ENCODE measurements at regions not wholly inside any gene's neighbourhood (a gene's known extent, or its start where the extent isn't known, plus 50 kb on each side); places are given as distances from the start of the nearest gene placed in this dataset.

- Histone ChIP-seq H3K4me3 (ENCODE audit: low read length in 2 of 2) (no peak overlapping the region), H3K27me3 (ENCODE audit: control insufficient read depth in 2 of 2, insufficient read depth in 1 of 2, low read length in 1 of 2) (no peaks in the 10 kb centered on the region), H3K36me3 (ENCODE audit: control insufficient read depth in 2 of 2, insufficient read depth in 2 of 2, low read length in 1 of 2) (peaks cover 0 to under 1% of the 10 kb centered on the region in 2 donors), H3K27ac (ENCODE audit: low read depth in 1 of 2, low read length in 1 of 2) (no peak overlapping the region), H3K9me3 (ENCODE audit: control insufficient read depth in 2 of 2, insufficient read depth in 1 of 2, low read length in 1 of 2) (no peaks in the 10 kb centered on the region), H3K4me1 (ENCODE audit: control insufficient read depth in 2 of 2, insufficient read depth in 2 of 2, low read length in 2 of 2) (peaks cover 0 to 8% of the 10 kb centered on the region in 2 donors)
- no peak for DNase-seq (ENCODE audit: low read depth in 6 of 9, low spot score in 9 of 9)
- 98% methylated on average over 4 of the region's 4 CpGs for WGBS
These were observed 83.8 kb upstream of the CLCN4 start for GRCh38 chrX:10072786-10073568.

- Histone ChIP-seq H3K4me3 (ENCODE audit: low read length in 2 of 2) (no peak overlapping the region), H3K27ac (ENCODE audit: low read depth in 1 of 2, low read length in 1 of 2) (no peak overlapping the region), H3K9me3 (ENCODE audit: control insufficient read depth in 2 of 2, insufficient read depth in 1 of 2, low read length in 1 of 2) (no peaks in the 10 kb centered on the region), H3K27me3 (ENCODE audit: control insufficient read depth in 2 of 2, insufficient read depth in 1 of 2, low read length in 1 of 2) (no peaks in the 10 kb centered on the region), H3K36me3 (ENCODE audit: control insufficient read depth in 2 of 2, insufficient read depth in 2 of 2, low read length in 1 of 2) (no peaks in the 10 kb centered on the region), H3K4me1 (ENCODE audit: control insufficient read depth in 2 of 2, insufficient read depth in 2 of 2, low read length in 2 of 2) (peaks cover 0 to 8% of the 10 kb centered on the region in 2 donors)
- no peak for DNase-seq (ENCODE audit: low read depth in 6 of 9, low spot score in 9 of 9)
- WGBS: 100% methylated on average over 1 of the region's 1 CpG
These were observed 83.1 kb upstream of the CLCN4 start for GRCh38 chrX:10073671-10074070.

- H3K36me3 ChIP-seq (ENCODE audit: control insufficient read depth in 2 of 2, insufficient read depth in 2 of 2, low read length in 1 of 2): no peaks in the 10 kb centered on the region
These were observed 82.4 kb upstream of the CLCN4 start for GRCh38 chrX:10074241-10074941.

GRCh38 chrX:10076765-10077164 is 80.0 kb upstream of the CLCN4 start:
- H3K4me1 ChIP-seq (ENCODE audit: control insufficient read depth in 2 of 2, insufficient read depth in 2 of 2, low read length in 2 of 2): peaks cover 0 to 5% of the 10 kb centered on the region in 2 donors
- DNase-seq (ENCODE audit: low read depth in 6 of 9, low spot score in 9 of 9): no peak
- 88% methylated on average over 7 of the region's 7 CpGs for WGBS
- H3K4me3 ChIP-seq (ENCODE audit: low read length in 2 of 2): no peak overlapping the region
- H3K36me3 ChIP-seq (ENCODE audit: control insufficient read depth in 2 of 2, insufficient read depth in 2 of 2, low read length in 1 of 2): no peaks in the 10 kb centered on the region
- H3K27ac ChIP-seq (ENCODE audit: low read depth in 1 of 2, low read length in 1 of 2): no peak overlapping the region
- H3K27me3 ChIP-seq (ENCODE audit: control insufficient read depth in 2 of 2, insufficient read depth in 1 of 2, low read length in 1 of 2): no peaks in the 10 kb centered on the region
- H3K9me3 ChIP-seq (ENCODE audit: control insufficient read depth in 2 of 2, insufficient read depth in 1 of 2, low read length in 1 of 2): no peaks in the 10 kb centered on the region

More at GRCh38 chrX:10074241-10074941, 82.4 kb upstream of the CLCN4 start:
- no peaks in the 10 kb centered on the region for H3K9me3 ChIP-seq (ENCODE audit: control insufficient read depth in 2 of 2, insufficient read depth in 1 of 2, low read length in 1 of 2)
- no peaks in the 10 kb centered on the region for H3K27me3 ChIP-seq (ENCODE audit: control insufficient read depth in 2 of 2, insufficient read depth in 1 of 2, low read length in 1 of 2)
- peaks cover 0 to 8% of the 10 kb centered on the region in 2 donors for H3K4me1 ChIP-seq (ENCODE audit: control insufficient read depth in 2 of 2, insufficient read depth in 2 of 2, low read length in 2 of 2)
- H3K27ac ChIP-seq (ENCODE audit: low read depth in 1 of 2, low read length in 1 of 2): no peak overlapping the region
- no peak for DNase-seq (ENCODE audit: low read depth in 6 of 9, low spot score in 9 of 9)
- 93% methylated on average over 9 of the region's 9 CpGs for WGBS
- H3K4me3 ChIP-seq (ENCODE audit: low read length in 2 of 2): no peak overlapping the region

- peak overlapping the region in 1 of 2 donors; percentile 18 for H3K27ac ChIP-seq (ENCODE audit: low read depth in 1 of 2, low read length in 1 of 2)
These were observed 79.2 kb upstream of the CLCN4 start for GRCh38 chrX:10077425-10078188.

GRCh38 chrX:10078266-10078665 is 78.5 kb upstream of the CLCN4 start:
- no peaks in the 10 kb centered on the region for H3K9me3 ChIP-seq (ENCODE audit: control insufficient read depth in 2 of 2, insufficient read depth in 1 of 2, low read length in 1 of 2)
- H3K27me3 ChIP-seq (ENCODE audit: control insufficient read depth in 2 of 2, insufficient read depth in 1 of 2, low read length in 1 of 2): no peaks in the 10 kb centered on the region
- H3K4me3 ChIP-seq (ENCODE audit: low read length in 2 of 2): no peak overlapping the region
- WGBS: 94% methylated on average over 5 of the region's 5 CpGs
- peaks cover 0 to 12% of the 10 kb centered on the region in 2 donors for H3K4me1 ChIP-seq (ENCODE audit: control insufficient read depth in 2 of 2, insufficient read depth in 2 of 2, low read length in 2 of 2)
- no peak for DNase-seq (ENCODE audit: low read depth in 6 of 9, low spot score in 9 of 9)
- no peak overlapping the region for H3K27ac ChIP-seq (ENCODE audit: low read depth in 1 of 2, low read length in 1 of 2)
- no peaks in the 10 kb centered on the region for H3K36me3 ChIP-seq (ENCODE audit: control insufficient read depth in 2 of 2, insufficient read depth in 2 of 2, low read length in 1 of 2)

More at GRCh38 chrX:10077425-10078188, 79.2 kb upstream of the CLCN4 start:
- H3K4me1 ChIP-seq (ENCODE audit: control insufficient read depth in 2 of 2, insufficient read depth in 2 of 2, low read length in 2 of 2): peaks cover 0 to 6% of the 10 kb centered on the region in 2 donors
- H3K27me3 ChIP-seq (ENCODE audit: control insufficient read depth in 2 of 2, insufficient read depth in 1 of 2, low read length in 1 of 2): no peaks in the 10 kb centered on the region
- 82% methylated on average over 9 of the region's 9 CpGs for WGBS
- H3K9me3 ChIP-seq (ENCODE audit: control insufficient read depth in 2 of 2, insufficient read depth in 1 of 2, low read length in 1 of 2): no peaks in the 10 kb centered on the region
- no peak overlapping the region for H3K4me3 ChIP-seq (ENCODE audit: low read length in 2 of 2)
- no peaks in the 10 kb centered on the region for H3K36me3 ChIP-seq (ENCODE audit: control insufficient read depth in 2 of 2, insufficient read depth in 2 of 2, low read length in 1 of 2)
- peak in 6 of 9 donors; percentile 11 to 71 (median 32) for DNase-seq (ENCODE audit: low read depth in 6 of 9, low spot score in 9 of 9)

DNA sequence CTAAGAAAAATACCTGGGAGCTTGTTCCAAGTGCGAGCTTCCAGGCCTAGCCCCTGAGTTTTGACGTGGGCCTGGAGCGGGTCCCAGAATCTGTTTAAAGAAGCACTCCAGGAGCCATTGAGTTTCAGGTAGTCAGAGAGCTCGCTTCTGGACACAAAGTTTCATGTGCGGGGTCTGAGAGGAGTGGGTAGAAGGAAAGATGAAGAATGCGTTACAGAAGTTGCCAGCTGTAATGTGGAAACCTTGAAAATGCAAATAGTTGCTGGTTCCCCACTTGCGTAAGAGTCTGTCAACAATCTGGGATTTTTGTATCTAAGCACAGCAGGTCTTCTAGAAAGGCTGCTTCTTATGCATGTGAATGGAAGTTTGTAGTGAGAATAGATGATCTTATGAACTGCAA is 77.5 kb upstream of the CLCN4 start:
- no peak for DNase-seq (ENCODE audit: low read depth in 6 of 9, low spot score in 9 of 9)
- H3K4me3 ChIP-seq (ENCODE audit: low read length in 2 of 2): no peak overlapping the region
- peaks cover 0 to 14% of the 10 kb centered on the region in 2 donors for H3K4me1 ChIP-seq (ENCODE audit: control insufficient read depth in 2 of 2, insufficient read depth in 2 of 2, low read length in 2 of 2)
- H3K9me3 ChIP-seq (ENCODE audit: control insufficient read depth in 2 of 2, insufficient read depth in 1 of 2, low read length in 1 of 2): no peaks in the 10 kb centered on the region
- no peaks in the 10 kb centered on the region for H3K36me3 ChIP-seq (ENCODE audit: control insufficient read depth in 2 of 2, insufficient read depth in 2 of 2, low read length in 1 of 2)
- H3K27me3 ChIP-seq (ENCODE audit: control insufficient read depth in 2 of 2, insufficient read depth in 1 of 2, low read length in 1 of 2): no peaks in the 10 kb centered on the region
- H3K27ac ChIP-seq (ENCODE audit: low read depth in 1 of 2, low read length in 1 of 2): no peak overlapping the region
- WGBS: 94% methylated on average over 7 of the region's 7 CpGs

GRCh38 chrX:10083809-10084208 is 73.0 kb upstream of the CLCN4 start:
- 87% methylated on average over 2 of the region's 2 CpGs for WGBS
- Histone ChIP-seq H3K4me3 (ENCODE audit: low read length in 2 of 2) (no peak overlapping the region), H3K4me1 (ENCODE audit: control insufficient read depth in 2 of 2, insufficient read depth in 2 of 2, low read length in 2 of 2) (peaks cover 0 to 13% of the 10 kb centered on the region in 2 donors), H3K36me3 (ENCODE audit: control insufficient read depth in 2 of 2, insufficient read depth in 2 of 2, low read length in 1 of 2) (no peaks in the 10 kb centered on the region), H3K27me3 (ENCODE audit: control insufficient read depth in 2 of 2, insufficient read depth in 1 of 2, low read length in 1 of 2) (no peaks in the 10 kb centered on the region), H3K27ac (ENCODE audit: low read depth in 1 of 2, low read length in 1 of 2) (peak overlapping the region in 1 of 2 donors; percentile 72), H3K9me3 (ENCODE audit: control insufficient read depth in 2 of 2, insufficient read depth in 1 of 2, low read length in 1 of 2) (no peaks in the 10 kb centered on the region)
- no peak for DNase-seq (ENCODE audit: low read depth in 6 of 9, low spot score in 9 of 9)

All from thymus (tissue), 11 donors.